Endothelial cell of umbilical vein (primary cell): ENCODE measurements at regions not wholly inside any gene's neighbourhood (a gene's known extent, or its start where the extent isn't known, plus 50 kb on each side); places are given as distances from the start of the nearest gene placed in this dataset.

Experiments used
- EZH2 ChIP-seq: IDR thresholded peaks from 2 replicates; pipeline ENCODE4 v1.6.1; 2012; ENCODE audit warnings: borderline replicate concordance, low read depth, mild to moderate bottlenecking, moderate library complexity, low read length, inconsistent platforms; ENCODE audit not compliant: severe bottlenecking
- POLR2A ChIP-seq: IDR thresholded peaks from 2 replicates; pipeline ENCODE4 v1.6.1; 2012; ENCODE audit warnings: low read depth, mild to moderate bottlenecking, control low read depth, low read length
- POLR2AphosphoS5 ChIP-seq: IDR thresholded peaks from 2 replicates; pipeline ENCODE4 v1.6.1; 2012; ENCODE audit warnings: low read depth, mild to moderate bottlenecking, control low read depth, low read length, moderate library complexity; ENCODE audit not compliant: insufficient read depth
- TF ChIP-seq, protein P1 (sequence below), 2 donors: IDR thresholded peaks; 1 replicate in 1 of 2; 2 replicates in 1 of 2; pipeline ENCODE4 v1.5.1; 2011; ENCODE audit warnings: low read length in 2 of 2, mild to moderate bottlenecking in 2 of 2, moderate library complexity in 2 of 2, control low read depth in 1 of 2, inconsistent platforms in 1 of 2, low read depth in 1 of 2; ENCODE audit not compliant: insufficient read depth in 1 of 2; ENCODE audit errors: extremely low read depth in 1 of 2

DNA sequence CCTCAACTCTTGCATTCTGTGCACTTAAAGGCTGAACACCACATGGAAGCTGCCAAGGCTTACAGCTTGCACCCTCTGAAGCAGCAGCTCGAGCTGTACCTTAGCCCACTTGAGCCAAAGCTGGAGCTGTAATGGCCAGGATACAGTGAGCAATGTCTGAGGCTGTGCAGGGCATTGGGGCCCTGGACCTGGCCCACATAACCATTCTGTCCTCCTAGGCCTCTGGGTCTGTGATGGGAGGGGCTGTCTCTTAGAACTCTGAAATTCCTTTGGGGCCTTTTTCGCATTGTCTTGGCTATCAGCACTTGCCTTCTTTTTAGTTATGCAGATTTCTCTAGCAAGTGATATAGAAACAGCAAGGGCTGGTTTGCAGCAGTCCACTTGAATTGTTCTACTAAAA lies 303.8 kb upstream of the CLEC14A start:
- TF ChIP-seq POLR2AphosphoS5 (no peak), POLR2A (no peak), EZH2 (no peak)
- TF ChIP-seq, protein P1, sequence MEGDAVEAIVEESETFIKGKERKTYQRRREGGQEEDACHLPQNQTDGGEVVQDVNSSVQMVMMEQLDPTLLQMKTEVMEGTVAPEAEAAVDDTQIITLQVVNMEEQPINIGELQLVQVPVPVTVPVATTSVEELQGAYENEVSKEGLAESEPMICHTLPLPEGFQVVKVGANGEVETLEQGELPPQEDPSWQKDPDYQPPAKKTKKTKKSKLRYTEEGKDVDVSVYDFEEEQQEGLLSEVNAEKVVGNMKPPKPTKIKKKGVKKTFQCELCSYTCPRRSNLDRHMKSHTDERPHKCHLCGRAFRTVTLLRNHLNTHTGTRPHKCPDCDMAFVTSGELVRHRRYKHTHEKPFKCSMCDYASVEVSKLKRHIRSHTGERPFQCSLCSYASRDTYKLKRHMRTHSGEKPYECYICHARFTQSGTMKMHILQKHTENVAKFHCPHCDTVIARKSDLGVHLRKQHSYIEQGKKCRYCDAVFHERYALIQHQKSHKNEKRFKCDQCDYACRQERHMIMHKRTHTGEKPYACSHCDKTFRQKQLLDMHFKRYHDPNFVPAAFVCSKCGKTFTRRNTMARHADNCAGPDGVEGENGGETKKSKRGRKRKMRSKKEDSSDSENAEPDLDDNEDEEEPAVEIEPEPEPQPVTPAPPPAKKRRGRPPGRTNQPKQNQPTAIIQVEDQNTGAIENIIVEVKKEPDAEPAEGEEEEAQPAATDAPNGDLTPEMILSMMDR (IDR thresholded peaks at IDR 0.05; ENCODE audit: extremely low read depth in 1 of 2, insufficient read depth in 1 of 2, low read depth in 1 of 2, low read length in 2 of 2): no peak
